ENCODE measurements at regions not wholly inside any gene's neighbourhood (a gene's known extent, or its start where the extent isn't known, plus 50 kb on each side); places are given as distances from the start of the nearest gene placed in this dataset.
"Not testable (repeated sequence)": the region's sequence is repeated elsewhere in the genome, so short reads cannot be mapped to it uniquely, and the experiment has no call there.

GRCh38 chr11:121379145-121379810 is 72.8 kb upstream of the SORL1 start:
- in situ Hi-C loops (cut with MboI; ENCODE audit: low sequenced_read_pairs); H3K14ac ChIP-seq (replicated peaks; ENCODE audit: low read depth, low read length); H3K9me1 ChIP-seq (ENCODE audit: insufficient read depth, low read length); H3K56ac ChIP-seq (ENCODE audit: extremely low read depth, insufficient read depth, low read length); H2BK15ac ChIP-seq (ENCODE audit: low read depth, low read length); H3K4ac ChIP-seq (ENCODE audit: low read depth, low read length); H3K79me1 ChIP-seq (ENCODE audit: low read depth in 1 of 2, low read length in 2 of 2); H3K4me1 ChIP-seq (ENCODE audit: control insufficient read depth, insufficient read depth, low read length); H2AK9ac ChIP-seq (replicated peaks; ENCODE audit: low read depth, low read length, poor library complexity); H3K27ac ChIP-seq (ENCODE audit: insufficient read depth, low read length); POLR2A ChIA-PET (ENCODE audit: unreplicated experiment); H3K23ac ChIP-seq (ENCODE audit: low read depth, low read length); H3K36me3 ChIP-seq (ENCODE audit: control insufficient read depth, insufficient read depth, low read length); H4K8ac ChIP-seq (ENCODE audit: low read depth in 2 of 2, low read length in 2 of 2); H2BK5ac ChIP-seq (ENCODE audit: low read depth, low read length, poor library complexity, severe bottlenecking); H2BK120ac ChIP-seq (ENCODE audit: low read depth, low read length); H2BK20ac ChIP-seq (ENCODE audit: low read depth, low read length); H3K18ac ChIP-seq (ENCODE audit: low read depth, low read length); H3K27me3 ChIP-seq (ENCODE audit: control insufficient read depth, insufficient read depth, low read length); H4K91ac ChIP-seq (ENCODE audit: insufficient read depth, low read depth, low read length); intact Hi-C loops (cut with micrococcal nuclease); H3K4me3 ChIP-seq (ENCODE audit: insufficient read depth, low read depth, low read length); ATAC-seq (ENCODE audit: low read depth); H3K9me3 ChIP-seq (ENCODE audit: control insufficient read depth, insufficient read depth, low read length); DNase-seq; BruUV-seq (replicated peaks); H3K4me2 ChIP-seq (ENCODE audit: low read depth, low read length); H2AFZ ChIP-seq (replicated peaks; ENCODE audit: low read length, poor library complexity); H2AK5ac ChIP-seq (ENCODE audit: low read depth, low read length); H3K9ac ChIP-seq (ENCODE audit: low read depth, low read length); CTCF ChIA-PET; dilution Hi-C loops (cut with HindIII; ENCODE audit: low sequenced_read_pairs, unreplicated experiment); H4K5ac ChIP-seq (ENCODE audit: low read depth, low read length); H4K20me1 ChIP-seq (ENCODE audit: insufficient read depth, low read length): not testable (repeated sequence)
- WGBS, 2 experiments (ENCODE audit: extremely low coverage in 2 of 2, insufficient read length in 1 of 2) = no CpG with 5 or more reads among the region's 2 CpGs
